Femur (tissue), 1 donor: ENCODE measurements at regions not wholly inside any gene's neighbourhood (a gene's known extent, or its start where the extent isn't known, plus 50 kb on each side); places are given as distances from the start of the nearest gene placed in this dataset.
"Not testable (repeated sequence)": the region's sequence is repeated elsewhere in the genome, so short reads cannot be mapped to it uniquely, and the experiment has no call there.

Experiments used
- DNase-seq: peaks from one replicate; pipeline ENCODE4 v3.0.0-alpha.2; 2017

- DNase-seq: no peak
These were observed 85.2 kb upstream of the TRABD2B start for GRCh38 chr1:48082271-48082962.

DNA sequence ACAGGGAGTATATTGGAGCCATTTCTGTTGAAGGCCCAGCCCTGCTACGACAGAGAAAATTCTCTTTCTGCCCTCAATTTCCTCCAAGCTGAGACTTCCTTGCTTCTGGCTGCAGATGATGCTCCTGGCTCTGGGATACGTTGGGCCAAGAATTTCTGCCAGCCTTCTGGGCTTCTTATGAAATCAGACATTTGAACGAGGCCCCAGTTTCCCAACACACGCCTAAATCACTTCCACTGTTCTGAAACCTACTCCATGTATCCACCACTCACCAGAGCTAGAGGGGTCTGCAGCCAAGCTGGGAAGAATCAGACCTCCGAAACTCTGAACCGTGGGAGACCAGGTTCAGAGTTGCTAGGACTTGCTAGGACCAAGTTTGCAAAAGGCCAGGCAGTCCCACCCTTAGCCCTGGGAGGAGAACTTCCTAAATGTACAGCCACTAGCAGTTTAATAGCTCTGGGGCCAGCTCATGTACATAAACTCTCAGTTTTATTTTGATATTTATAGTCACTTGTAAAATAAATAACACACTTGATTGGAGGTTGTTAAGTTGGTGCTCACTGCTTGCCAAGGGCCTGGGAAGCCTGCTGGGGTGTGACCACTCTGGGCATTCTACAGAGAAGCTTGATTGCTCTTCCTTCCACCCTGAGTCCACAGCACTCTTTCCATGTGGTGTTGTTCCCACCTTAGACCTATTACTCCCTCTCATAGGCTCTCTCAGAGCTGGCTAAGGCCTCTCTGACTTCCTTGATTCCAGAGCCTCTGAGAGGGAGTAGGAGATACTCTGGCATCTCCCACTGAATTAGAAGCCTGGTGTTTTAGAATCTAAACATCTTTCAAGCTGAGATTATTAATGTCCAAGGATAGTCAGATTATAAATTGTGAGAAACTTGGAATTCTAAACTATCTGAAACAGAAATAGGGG lies 83.4 kb upstream of the TRABD2B start:
- no peak for DNase-seq

DNA sequence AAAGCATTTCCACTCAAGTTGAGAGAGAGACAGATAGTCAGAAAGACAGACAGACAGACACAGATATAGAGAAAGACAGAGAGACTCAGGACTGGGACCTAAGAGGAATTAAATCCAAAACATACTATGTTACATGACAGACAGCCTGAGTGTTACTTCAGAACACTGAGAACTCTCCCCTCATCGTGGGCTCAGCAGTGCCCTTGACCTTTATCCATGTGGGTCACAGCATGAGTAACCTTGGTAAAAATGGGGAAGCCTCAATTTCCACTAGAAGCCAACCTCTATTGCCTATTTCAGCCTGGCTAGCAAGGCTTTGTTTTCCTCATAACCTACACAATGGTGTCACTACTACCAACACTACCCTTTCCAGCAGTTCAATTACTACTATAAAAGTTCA lies 81.9 kb upstream of the TRABD2B start:
- DNase-seq: no peak

DNA sequence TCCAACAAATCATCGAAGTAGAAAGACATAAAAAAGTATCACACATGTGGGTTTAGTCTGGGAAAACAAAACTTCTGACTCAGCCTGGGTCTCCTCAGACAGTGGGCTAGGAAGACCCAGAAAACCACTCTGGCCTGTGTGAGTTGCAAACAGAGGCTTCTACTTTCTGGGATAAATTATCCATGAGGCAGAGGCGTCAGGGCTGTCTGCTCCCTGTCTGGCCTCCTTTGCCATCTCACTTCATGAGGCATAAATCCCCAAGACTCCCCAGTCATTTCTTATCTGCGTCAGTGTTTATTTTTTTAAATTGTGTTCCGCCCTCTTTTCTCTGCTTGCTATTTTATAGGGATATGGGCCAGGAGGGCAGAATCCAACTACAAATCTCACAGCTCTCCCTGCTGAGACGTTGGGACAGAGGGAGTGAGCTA lies 80.6 kb upstream of the TRABD2B start:
- DNase-seq: no peak

DNA sequence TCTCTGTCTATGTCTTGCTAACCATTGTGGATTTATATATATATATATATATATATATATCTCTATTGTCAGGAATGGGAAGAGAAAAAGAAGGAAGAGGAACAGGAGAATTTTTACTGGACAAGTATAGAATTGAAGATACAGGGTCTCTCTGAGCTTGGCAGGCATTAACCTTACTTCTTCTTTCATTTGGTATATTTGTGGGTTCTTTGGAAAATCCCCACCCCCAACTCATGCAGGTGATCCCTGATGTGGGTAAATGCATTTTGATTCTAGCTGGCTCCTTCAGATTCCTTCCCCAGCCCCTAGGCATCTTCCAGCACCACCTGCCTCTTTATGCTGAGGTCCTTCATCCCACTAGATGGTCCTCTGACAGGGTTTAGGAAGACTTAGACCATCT lies 78.8 kb upstream of the TRABD2B start:
- DNase-seq: no peak

DNA sequence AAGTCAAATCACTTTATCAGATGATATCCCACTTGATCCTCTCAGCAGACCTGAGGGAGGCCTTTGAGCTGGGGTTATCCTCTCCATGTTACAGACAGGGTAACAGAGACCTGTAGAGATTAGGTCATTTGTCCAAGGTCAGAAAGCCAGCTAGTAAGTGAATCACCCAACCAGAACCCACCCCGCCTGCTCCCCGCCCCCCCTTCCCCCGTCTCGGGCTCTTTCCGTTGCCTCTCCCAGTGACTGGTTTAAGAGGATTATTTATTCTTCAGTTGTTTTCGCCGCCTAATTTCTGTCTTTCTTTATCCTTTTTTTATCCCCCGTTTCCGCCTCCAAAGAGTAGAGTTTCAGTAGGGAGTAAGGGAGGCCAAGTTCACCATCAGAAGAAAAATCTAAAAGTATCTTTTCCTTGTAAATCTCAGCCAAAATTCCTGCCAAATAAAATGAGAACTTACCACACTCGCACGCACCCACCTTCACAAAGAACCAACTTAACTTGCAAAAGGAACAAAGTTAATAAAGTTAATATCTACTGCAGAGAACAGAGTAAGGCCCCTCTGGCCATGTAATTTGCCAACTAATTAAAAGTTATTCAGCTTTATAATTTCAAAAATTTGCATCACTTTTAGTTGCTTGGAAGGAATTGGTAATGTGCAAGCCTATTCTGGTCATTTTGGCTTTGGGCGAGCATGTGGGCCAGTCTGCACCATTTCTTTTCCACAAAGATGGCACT lies 76.8 kb upstream of the TRABD2B start:
- no peak for DNase-seq

GRCh38 chr1:48071513-48071912 lies 74.3 kb upstream of the TRABD2B start:
- no peak for DNase-seq

- no peak for DNase-seq
These were observed 73.2 kb upstream of the TRABD2B start for GRCh38 chr1:48070396-48070750.

DNA sequence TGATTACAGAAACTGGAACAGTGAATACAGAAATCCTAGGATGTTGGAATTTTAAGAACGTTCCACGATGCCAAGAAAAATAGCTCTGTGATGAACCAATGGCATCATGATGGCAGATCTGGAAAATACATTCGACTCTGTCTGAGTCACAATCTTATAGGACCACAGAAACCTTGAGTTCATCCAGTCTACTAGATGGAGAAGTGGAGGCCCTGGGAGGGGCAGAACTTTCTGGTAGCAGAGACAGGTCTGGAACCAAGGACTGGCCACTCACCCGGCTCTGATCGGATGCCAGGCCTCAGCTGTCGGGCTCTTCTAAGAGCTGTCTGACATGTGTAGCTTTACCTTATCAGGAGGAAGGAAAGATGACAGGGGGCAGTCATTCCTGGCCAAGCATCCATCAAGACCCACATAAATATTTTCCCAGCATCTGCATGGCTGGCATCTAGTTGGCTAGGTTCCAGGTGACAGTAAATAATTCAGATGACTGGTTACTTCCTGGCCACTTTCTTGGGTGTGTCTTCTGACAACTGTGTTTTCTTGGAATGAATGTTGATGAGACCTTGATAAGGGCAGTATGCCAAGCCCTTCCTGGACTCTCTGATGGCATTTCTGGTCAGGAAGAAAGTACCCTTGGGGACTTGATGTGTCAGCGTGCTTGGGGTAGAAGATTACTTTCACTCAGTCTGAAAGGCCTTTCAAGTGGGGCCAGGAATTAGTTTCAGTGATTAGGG lies 72.6 kb upstream of the TRABD2B start:
- peak; percentile 16 for DNase-seq

GRCh38 chr1:48068206-48068605 lies 71.0 kb upstream of the TRABD2B start:
- no peak for DNase-seq

DNA sequence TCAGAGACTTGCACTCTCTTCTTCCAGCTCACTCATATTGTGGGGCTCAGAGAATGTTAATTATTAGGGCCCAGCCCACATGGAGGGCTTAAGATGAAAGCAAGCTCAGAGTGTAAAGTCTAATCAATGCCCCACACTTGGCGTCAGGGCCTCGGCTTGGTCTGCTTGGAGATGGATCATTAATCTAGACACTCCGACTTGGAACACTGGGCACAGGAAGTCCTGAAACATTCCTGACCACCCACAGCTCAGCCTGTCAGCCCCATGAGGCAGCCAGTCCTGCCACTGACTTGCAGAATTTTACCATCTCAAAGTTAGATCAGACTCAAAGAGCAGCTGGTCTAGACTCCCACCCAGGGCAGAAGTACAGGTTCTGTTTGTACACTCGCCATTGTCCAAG lies 69.8 kb upstream of the TRABD2B start:
- DNase-seq: no peak

- not testable (repeated sequence) for DNase-seq
These were observed 67.5 kb upstream of the TRABD2B start for GRCh38 chr1:48064693-48065092.

DNA sequence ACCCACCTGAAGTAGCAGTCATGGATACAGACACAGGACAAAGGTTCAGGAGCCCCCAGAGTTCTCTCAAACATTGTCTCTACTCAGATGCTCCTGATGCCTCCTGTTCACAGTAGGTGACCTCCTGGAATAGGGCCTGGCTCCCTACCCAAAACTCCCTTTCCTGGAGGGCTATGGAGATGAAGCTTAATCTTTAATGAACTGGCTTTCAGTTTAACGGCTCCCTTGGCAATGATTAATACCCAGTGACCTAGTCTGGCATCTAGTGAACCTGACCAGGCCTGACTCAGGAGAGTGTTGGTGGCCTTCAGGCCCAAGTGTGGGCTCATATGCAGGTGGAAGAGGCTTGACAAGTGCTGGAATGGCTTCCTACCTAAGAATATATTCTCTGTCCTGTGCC lies 65.2 kb upstream of the TRABD2B start:
- DNase-seq: no peak

GRCh38 chr1:48061162-48062136 lies 64.3 kb upstream of the TRABD2B start:
- DNase-seq: peak; percentile 66

GRCh38 chr1:48059289-48059688 lies 62.1 kb upstream of the TRABD2B start:
- no peak for DNase-seq

DNA sequence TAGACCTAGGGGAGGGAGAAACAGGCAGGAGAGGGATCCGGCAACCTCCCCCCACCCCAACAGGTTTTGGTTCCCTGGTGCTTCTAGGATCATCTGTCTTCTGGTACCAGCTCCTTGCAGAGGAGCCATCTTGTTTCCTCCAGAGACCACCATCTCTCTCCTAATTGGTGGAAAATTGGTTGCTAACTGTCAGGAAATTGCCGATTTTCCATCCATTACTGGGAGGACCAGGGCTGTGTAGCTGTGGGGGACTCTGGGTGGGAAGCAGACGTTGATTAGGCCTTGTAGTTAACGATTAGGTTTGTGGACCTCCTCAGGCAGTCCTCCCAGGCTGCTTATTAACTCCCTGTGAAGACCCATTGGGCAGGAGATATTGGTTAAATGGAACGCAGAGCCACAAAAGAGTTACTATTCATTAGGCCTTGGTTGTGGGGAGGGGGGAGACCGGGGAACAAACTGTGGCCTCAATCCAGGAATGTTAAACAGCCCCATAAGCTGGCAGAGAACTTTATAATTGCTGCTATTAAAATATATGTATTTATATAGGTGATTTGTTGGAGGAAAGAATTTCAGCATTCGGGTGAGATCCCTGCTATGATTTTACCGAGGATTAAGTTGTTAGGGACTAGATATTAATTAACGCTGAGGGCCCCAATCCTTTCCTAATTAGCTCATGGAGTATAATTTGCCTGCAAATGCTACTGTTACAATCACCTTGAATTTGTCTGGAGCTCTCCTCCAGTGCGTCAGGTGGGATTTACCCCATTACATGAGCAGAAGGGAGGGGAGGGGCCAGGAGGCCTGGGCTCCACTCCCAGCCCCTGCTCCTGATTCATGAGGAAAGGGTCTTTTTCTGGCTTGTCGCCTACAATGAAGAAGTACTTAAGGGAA lies 61.2 kb upstream of the TRABD2B start:
- DNase-seq: no peak

GRCh38 chr1:48057249-48057648 lies 60.1 kb upstream of the TRABD2B start:
- no peak for DNase-seq

- DNase-seq: no peak
These were observed 58.9 kb upstream of the TRABD2B start for GRCh38 chr1:48055876-48056764.

DNA sequence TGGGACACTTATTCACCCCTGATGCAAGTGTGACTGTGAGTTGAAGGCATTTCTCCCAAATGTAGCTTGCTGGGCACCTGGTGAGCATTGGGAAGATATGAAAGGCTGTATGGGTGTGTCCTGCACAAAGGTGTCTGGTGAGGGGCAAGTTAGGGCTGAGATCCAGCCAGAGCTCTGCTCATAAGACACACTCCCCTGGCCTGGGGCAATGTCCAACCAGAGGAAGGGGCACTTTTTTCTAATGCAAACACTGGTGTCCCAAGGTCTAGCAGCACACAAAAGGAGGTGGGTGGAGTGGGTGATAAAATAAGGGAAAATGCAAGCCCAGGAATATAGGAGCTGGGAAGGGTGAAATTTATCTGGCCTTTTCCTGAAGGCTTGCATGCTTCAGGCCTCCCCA lies 57.0 kb upstream of the TRABD2B start:
- no peak for DNase-seq

GRCh38 chr1:48052923-48053291 lies 55.7 kb upstream of the TRABD2B start:
- DNase-seq: no peak
